ENCODE measurements at regions not wholly inside any gene's neighbourhood (a gene's known extent, or its start where the extent isn't known, plus 50 kb on each side); places are given as distances from the start of the nearest gene placed in this dataset.

DNA sequence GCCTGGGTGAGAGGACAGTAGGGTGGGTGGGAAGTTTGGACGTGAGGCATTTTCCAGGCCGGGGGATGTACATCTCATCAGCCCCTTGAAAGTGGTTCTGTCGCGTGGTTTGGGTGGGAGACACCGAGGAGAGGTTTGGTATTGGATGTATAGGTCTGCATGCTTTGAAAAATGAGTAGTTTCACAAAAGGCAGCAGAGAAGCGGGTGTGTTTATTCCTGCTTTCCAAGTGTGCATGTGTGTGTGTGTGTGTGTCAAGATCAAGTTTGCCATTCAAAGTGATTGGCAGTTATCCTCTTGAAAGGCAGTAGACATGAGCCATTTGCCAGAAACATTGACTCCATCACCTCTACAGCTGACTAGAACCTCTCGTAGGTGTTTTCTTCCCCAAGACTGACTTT is 423.1 kb upstream of the POU3F3 start:
- TF ChIP-seq GATA3 (IDR thresholded peaks at IDR 0.05; ENCODE audit: low read depth, low read length) (no peak), GATA2 (IDR thresholded peaks at IDR 0.05; ENCODE audit: low read depth, low read length) (no peak)
